GM23338 (cell line): ENCODE measurements at regions not wholly inside any gene's neighbourhood (a gene's known extent, or its start where the extent isn't known, plus 50 kb on each side); places are given as distances from the start of the nearest gene placed in this dataset.

Source experiments
- ATAC-seq: fragments of 200-7000 bp; cut with Tn5 transposase; 3 replicates; pipeline ENCODE4 v1.9.1; 2020
- DNase-seq: peaks from one replicate; pipeline ENCODE4 v3.0.0-alpha.2; 2015; ENCODE audit warnings: low spot score
- H2AFZ ChIP-seq: fragments of 200-600 bp; sonication (generic); 2 replicates; pipeline ENCODE4 v1.8.0; 2016; ENCODE audit warnings: antibody characterized with exemption, mild to moderate bottlenecking, moderate library complexity
- H3F3A ChIP-seq: fragments of 200-600 bp; sonication (generic); replicated peaks from 2 replicates; pipeline ENCODE4 v1.8.0; 2017; ENCODE audit warnings: antibody characterized with exemption, mixed run types, low read depth
- H3K27ac ChIP-seq: fragments of 200-600 bp; sonication (generic); 2 replicates; pipeline ENCODE4 v1.6.1; 2016; ENCODE audit warnings: low read depth
- H3K27me3 ChIP-seq: fragments of 200-600 bp; sonication (generic); 2 replicates; pipeline ENCODE4 v1.8.0; 2016; ENCODE audit warnings: mild to moderate bottlenecking, mixed run types, moderate library complexity; ENCODE audit not compliant: insufficient read depth
- H3K36me3 ChIP-seq: fragments of 200-600 bp; sonication (generic); 2 replicates; pipeline ENCODE4 v1.8.0; 2016; ENCODE audit warnings: mild to moderate bottlenecking; ENCODE audit not compliant: insufficient read depth
- H3K4me1 ChIP-seq: fragments of 200-600 bp; sonication (generic); 2 replicates; pipeline ENCODE4 v1.8.0; 2016; ENCODE audit warnings: mild to moderate bottlenecking, moderate library complexity; ENCODE audit not compliant: insufficient read depth
- H3K4me2 ChIP-seq: fragments of 200-600 bp; sonication (generic); 2 replicates; pipeline ENCODE4 v1.7.1; 2017; ENCODE audit warnings: mixed run types
- H3K4me3 ChIP-seq: fragments of 200-600 bp; sonication (generic); 2 replicates; pipeline ENCODE4 v1.6.1; 2016; ENCODE audit warnings: mixed run types
- H3K79me2 ChIP-seq: fragments of 200-600 bp; sonication (generic); replicated peaks from 2 replicates; pipeline ENCODE4 v1.8.0; 2017; ENCODE audit warnings: mild to moderate bottlenecking; ENCODE audit not compliant: insufficient read depth
- H3K9me2 ChIP-seq: fragments of 200-600 bp; sonication (generic); 2 replicates; pipeline ENCODE4 v1.8.0; 2017; ENCODE audit not compliant: insufficient read depth
- H4K20me1 ChIP-seq: fragments of 200-600 bp; sonication (generic); replicated peaks from 2 replicates; pipeline ENCODE4 v1.8.0; 2017; ENCODE audit warnings: mild to moderate bottlenecking; ENCODE audit not compliant: insufficient read depth
- H3K27ac Mint-ChIP-seq: 2 replicates; pipeline ENCODE4 v1.8.0; 2020; ENCODE audit warnings: inconsistent platforms, mild to moderate bottlenecking, moderate library complexity, mixed read lengths
- H3K27me3 Mint-ChIP-seq: 3 replicates; pipeline ENCODE4 v1.8.0; 2022; ENCODE audit warnings: low read depth, mild to moderate bottlenecking, moderate library complexity, mixed read lengths, inconsistent platforms; ENCODE audit not compliant: insufficient read depth, poor library complexity
- H3K36me3 Mint-ChIP-seq: 3 replicates; pipeline ENCODE4 v1.8.0; 2021; ENCODE audit warnings: low read depth, mild to moderate bottlenecking, inconsistent platforms, moderate library complexity, mixed read lengths
- H3K4me1 Mint-ChIP-seq: 3 replicates; pipeline ENCODE4 v1.8.0; 2020; ENCODE audit warnings: mild to moderate bottlenecking, inconsistent platforms, mixed read lengths
- H3K4me3 Mint-ChIP-seq: 3 replicates; pipeline ENCODE4 v1.8.0; 2021; ENCODE audit warnings: moderate library complexity, mild to moderate bottlenecking, inconsistent platforms, mixed read lengths
- H3K9me3 Mint-ChIP-seq: 3 replicates; pipeline ENCODE4 v1.8.0; 2020; ENCODE audit warnings: moderate library complexity, mild to moderate bottlenecking, inconsistent platforms, mixed read lengths
- STAT1 ChIP-seq: IDR thresholded peaks from one replicate; pipeline ENCODE4 v1.6.1; 2016; ENCODE audit warnings: antibody characterized with exemption; ENCODE audit not compliant: unreplicated experiment
- TF ChIP-seq, protein P1 (sequence below): fragments of 250-450 bp; sonication (Bioruptor Pico); IDR thresholded peaks from 2 replicates; pipeline ENCODE4 v1.5.0; 2020; ENCODE audit warnings: mild to moderate bottlenecking, moderate library complexity

DNA sequence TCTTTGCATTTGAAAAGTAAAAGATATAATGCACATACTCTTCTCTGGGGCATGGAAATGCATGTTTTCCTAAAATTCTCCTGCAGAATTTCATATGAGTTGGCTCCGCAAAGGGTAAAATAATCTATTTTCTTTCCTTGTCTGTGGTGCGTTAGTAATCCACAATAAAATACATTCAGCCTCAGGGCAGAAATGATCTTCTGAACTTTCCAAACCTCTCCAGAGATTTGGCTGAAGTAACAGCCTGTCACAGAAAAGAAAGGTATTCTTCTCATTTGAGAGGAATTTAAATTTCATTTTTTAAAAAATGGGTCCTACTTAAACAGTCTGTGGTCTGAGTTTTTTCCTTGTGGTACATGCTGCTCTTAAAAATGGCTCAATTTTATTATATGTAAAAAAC lies 182.7 kb upstream of the DCBLD2 start (continued):
- TF ChIP-seq, protein P1, sequence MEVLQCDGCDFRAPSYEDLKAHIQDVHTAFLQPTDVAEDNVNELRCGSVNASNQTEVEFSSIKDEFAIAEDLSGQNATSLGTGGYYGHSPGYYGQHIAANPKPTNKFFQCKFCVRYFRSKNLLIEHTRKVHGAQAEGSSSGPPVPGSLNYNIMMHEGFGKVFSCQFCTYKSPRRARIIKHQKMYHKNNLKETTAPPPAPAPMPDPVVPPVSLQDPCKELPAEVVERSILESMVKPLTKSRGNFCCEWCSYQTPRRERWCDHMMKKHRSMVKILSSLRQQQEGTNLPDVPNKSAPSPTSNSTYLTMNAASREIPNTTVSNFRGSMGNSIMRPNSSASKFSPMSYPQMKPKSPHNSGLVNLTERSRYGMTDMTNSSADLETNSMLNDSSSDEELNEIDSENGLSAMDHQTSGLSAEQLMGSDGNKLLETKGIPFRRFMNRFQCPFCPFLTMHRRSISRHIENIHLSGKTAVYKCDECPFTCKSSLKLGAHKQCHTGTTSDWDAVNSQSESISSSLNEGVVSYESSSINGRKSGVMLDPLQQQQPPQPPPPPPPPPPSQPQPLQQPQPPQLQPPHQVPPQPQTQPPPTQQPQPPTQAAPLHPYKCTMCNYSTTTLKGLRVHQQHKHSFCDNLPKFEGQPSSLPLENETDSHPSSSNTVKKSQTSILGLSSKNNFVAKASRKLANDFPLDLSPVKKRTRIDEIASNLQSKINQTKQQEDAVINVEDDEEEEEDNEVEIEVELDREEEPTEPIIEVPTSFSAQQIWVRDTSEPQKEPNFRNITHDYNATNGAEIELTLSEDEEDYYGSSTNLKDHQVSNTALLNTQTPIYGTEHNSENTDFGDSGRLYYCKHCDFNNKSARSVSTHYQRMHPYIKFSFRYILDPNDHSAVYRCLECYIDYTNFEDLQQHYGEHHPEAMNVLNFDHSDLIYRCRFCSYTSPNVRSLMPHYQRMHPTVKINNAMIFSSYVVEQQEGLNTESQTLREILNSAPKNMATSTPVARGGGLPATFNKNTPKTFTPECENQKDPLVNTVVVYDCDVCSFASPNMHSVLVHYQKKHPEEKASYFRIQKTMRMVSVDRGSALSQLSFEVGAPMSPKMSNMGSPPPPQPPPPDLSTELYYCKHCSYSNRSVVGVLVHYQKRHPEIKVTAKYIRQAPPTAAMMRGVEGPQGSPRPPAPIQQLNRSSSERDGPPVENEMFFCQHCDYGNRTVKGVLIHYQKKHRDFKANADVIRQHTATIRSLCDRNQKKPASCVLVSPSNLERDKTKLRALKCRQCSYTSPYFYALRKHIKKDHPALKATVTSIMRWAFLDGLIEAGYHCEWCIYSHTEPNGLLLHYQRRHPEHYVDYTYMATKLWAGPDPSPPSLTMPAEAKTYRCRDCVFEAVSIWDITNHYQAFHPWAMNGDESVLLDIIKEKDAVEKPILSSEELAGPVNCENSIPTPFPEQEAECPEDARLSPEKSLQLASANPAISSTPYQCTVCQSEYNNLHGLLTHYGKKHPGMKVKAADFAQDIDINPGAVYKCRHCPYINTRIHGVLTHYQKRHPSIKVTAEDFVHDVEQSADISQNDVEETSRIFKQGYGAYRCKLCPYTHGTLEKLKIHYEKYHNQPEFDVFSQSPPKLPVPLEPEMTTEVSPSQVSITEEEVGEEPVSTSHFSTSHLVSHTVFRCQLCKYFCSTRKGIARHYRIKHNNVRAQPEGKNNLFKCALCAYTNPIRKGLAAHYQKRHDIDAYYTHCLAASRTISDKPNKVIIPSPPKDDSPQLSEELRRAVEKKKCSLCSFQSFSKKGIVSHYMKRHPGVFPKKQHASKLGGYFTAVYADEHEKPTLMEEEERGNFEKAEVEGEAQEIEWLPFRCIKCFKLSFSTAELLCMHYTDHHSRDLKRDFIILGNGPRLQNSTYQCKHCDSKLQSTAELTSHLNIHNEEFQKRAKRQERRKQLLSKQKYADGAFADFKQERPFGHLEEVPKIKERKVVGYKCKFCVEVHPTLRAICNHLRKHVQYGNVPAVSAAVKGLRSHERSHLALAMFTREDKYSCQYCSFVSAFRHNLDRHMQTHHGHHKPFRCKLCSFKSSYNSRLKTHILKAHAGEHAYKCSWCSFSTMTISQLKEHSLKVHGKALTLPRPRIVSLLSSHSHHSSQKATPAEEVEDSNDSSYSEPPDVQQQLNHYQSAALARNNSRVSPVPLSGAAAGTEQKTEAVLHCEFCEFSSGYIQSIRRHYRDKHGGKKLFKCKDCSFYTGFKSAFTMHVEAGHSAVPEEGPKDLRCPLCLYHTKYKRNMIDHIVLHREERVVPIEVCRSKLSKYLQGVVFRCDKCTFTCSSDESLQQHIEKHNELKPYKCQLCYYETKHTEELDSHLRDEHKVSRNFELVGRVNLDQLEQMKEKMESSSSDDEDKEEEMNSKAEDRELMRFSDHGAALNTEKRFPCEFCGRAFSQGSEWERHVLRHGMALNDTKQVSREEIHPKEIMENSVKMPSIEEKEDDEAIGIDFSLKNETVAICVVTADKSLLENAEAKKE (CRISPR knock-in tag): no peak
- no peak for TF ChIP-seq STAT1

DNA sequence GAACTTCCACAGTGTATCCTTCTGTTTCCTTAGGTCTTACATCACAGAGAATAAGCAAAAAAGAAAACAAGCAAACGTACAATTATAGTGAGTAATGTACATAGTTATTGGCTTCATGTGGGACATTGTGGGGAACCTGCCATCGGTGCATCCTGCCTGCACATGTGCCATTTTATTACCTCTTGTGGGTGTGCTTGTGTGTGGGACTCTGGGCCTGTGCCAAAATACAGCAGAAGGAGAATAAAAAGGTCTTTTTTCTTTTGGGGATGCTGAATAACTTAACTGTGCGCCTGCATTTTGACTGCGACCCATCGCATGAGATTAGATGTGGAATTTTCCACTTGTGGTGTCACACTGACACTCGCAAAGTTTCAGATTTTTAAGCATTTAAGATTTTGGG lies 169.6 kb upstream of the DCBLD2 start:
- H3K4me3 ChIP-seq: no peak overlapping the region
- TF ChIP-seq, protein P1 (CRISPR knock-in tag): no peak
- no peak overlapping the region for H3K27ac ChIP-seq
- H3K9me2 ChIP-seq: 0 out of 2 replicates have a peak, but pooled peaks cover 5% of the 10 kb centered on the region
- H3K79me2 ChIP-seq: no peaks in the 10 kb centered on the region
- H3K27ac Mint-ChIP-seq: no peak overlapping the region
- H3K4me1 Mint-ChIP-seq: no peaks in the 10 kb centered on the region
- H3K9me3 Mint-ChIP-seq: peaks cover 16% of the 10 kb centered on the region
- H3K27me3 Mint-ChIP-seq: no peaks in the 10 kb centered on the region
- H3K36me3 ChIP-seq: no peaks in the 10 kb centered on the region
- ATAC-seq: no peak
- H3K4me2 ChIP-seq: no peak overlapping the region
- no peaks in the 10 kb centered on the region for H3F3A ChIP-seq
- no peak for DNase-seq
- H4K20me1 ChIP-seq: no peaks in the 10 kb centered on the region
- peaks cover 7% of the 10 kb centered on the region for H3K36me3 Mint-ChIP-seq
- H3K27me3 ChIP-seq: no peaks in the 10 kb centered on the region
- H2AFZ ChIP-seq: no peak overlapping the region
- H3K4me3 Mint-ChIP-seq: no peak overlapping the region
- no peaks in the 10 kb centered on the region for H3K4me1 ChIP-seq
